T-helper 1 cell treated with Interleukin-12 subunit alpha and Interleukin-12 subunit beta and Interleukin-4 antibody, amounts not matched to agents 30 μg/mL and 1 μg/mL, for 36 hours (primary cell): ENCODE measurements at regions not wholly inside any gene's neighbourhood (a gene's known extent, or its start where the extent isn't known, plus 50 kb on each side); places are given as distances from the start of the nearest gene placed in this dataset.

Source experiments
- H3K27ac Mint-ChIP-seq: one replicate; pipeline ENCODE4 v1.8.0; 2021; ENCODE audit warnings: mild to moderate bottlenecking, mixed read lengths
- H3K27me3 Mint-ChIP-seq: one replicate; pipeline ENCODE4 v1.8.0; 2021; ENCODE audit warnings: low read depth, mixed read lengths
- H3K36me3 Mint-ChIP-seq: one replicate; pipeline ENCODE4 v1.8.0; 2021; ENCODE audit warnings: low read depth, mixed read lengths
- H3K4me1 Mint-ChIP-seq: one replicate; pipeline ENCODE4 v1.8.0; 2021; ENCODE audit warnings: low read depth, mixed read lengths
- H3K4me3 Mint-ChIP-seq: one replicate; pipeline ENCODE4 v1.8.0; 2021; ENCODE audit warnings: mild to moderate bottlenecking, moderate library complexity, mixed read lengths
- H3K9me3 Mint-ChIP-seq: one replicate; pipeline ENCODE4 v1.8.0; 2021; ENCODE audit warnings: mixed read lengths

GRCh38 chr11:45541693-45542434 lies 123.6 kb downstream of the CHST1 start:
- Mint-ChIP-seq H3K9me3 (no peaks in the 10 kb centered on the region), H3K36me3 (no peaks in the 10 kb centered on the region), H3K4me1 (no peaks in the 10 kb centered on the region), H3K4me3 (no peak overlapping the region), H3K27ac (no peak overlapping the region), H3K27me3 (no peaks in the 10 kb centered on the region)

- Mint-ChIP-seq H3K27ac (no peak overlapping the region), H3K9me3 (no peaks in the 10 kb centered on the region), H3K36me3 (no peaks in the 10 kb centered on the region), H3K4me3 (no peak overlapping the region), H3K27me3 (no peaks in the 10 kb centered on the region), H3K4me1 (no peaks in the 10 kb centered on the region)
Observed at GRCh38 chr11:45538939-45539338, 126.5 kb downstream of the CHST1 start.

- Mint-ChIP-seq H3K36me3 (no peaks in the 10 kb centered on the region), H3K4me3 (no peak overlapping the region), H3K27me3 (no peaks in the 10 kb centered on the region), H3K27ac (no peak overlapping the region), H3K9me3 (no peaks in the 10 kb centered on the region), H3K4me1 (no peaks in the 10 kb centered on the region)
Observed at GRCh38 chr11:45538363-45538762, 127.1 kb downstream of the CHST1 start.

- H3K27ac Mint-ChIP-seq, result no peak overlapping the region
- H3K4me3 Mint-ChIP-seq, result no peak overlapping the region
- H3K27me3 Mint-ChIP-seq, result no peaks in the 10 kb centered on the region
- no peaks in the 10 kb centered on the region for H3K36me3 Mint-ChIP-seq
- no peaks in the 10 kb centered on the region for H3K4me1 Mint-ChIP-seq
- no peaks in the 10 kb centered on the region for H3K9me3 Mint-ChIP-seq
Observed at GRCh38 chr11:45537614-45538013, 127.8 kb downstream of the CHST1 start.

- no peaks in the 10 kb centered on the region for H3K36me3 Mint-ChIP-seq
- no peak overlapping the region for H3K4me3 Mint-ChIP-seq
- H3K9me3 Mint-ChIP-seq, result no peaks in the 10 kb centered on the region
- H3K4me1 Mint-ChIP-seq, result no peaks in the 10 kb centered on the region
- no peak overlapping the region for H3K27ac Mint-ChIP-seq
- no peaks in the 10 kb centered on the region for H3K27me3 Mint-ChIP-seq
Observed at GRCh38 chr11:45535033-45535432, 130.4 kb downstream of the CHST1 start.

- no peaks in the 10 kb centered on the region for H3K27me3 Mint-ChIP-seq
- no peaks in the 10 kb centered on the region for H3K36me3 Mint-ChIP-seq
- no peaks in the 10 kb centered on the region for H3K9me3 Mint-ChIP-seq
- H3K27ac Mint-ChIP-seq, result no peak overlapping the region
- H3K4me3 Mint-ChIP-seq, result no peak overlapping the region
- H3K4me1 Mint-ChIP-seq, result no peaks in the 10 kb centered on the region
Observed at GRCh38 chr11:45534132-45534531, 131.3 kb downstream of the CHST1 start.

GRCh38 chr11:45532546-45532945 lies 132.9 kb downstream of the CHST1 start:
- H3K4me1 Mint-ChIP-seq, result peaks cover 6% of the 10 kb centered on the region

GRCh38 chr11:45530776-45531175 lies 134.6 kb downstream of the CHST1 start:
- H3K9me3 Mint-ChIP-seq, result no peaks in the 10 kb centered on the region
- peaks cover 9% of the 10 kb centered on the region for H3K4me1 Mint-ChIP-seq
- H3K27ac Mint-ChIP-seq, result no peak overlapping the region
- H3K27me3 Mint-ChIP-seq, result no peaks in the 10 kb centered on the region
- no peaks in the 10 kb centered on the region for H3K36me3 Mint-ChIP-seq
- no peak overlapping the region for H3K4me3 Mint-ChIP-seq

More at GRCh38 chr11:45532546-45532945, 132.9 kb downstream of the CHST1 start:
- Mint-ChIP-seq H3K27ac (no peak overlapping the region), H3K36me3 (no peaks in the 10 kb centered on the region), H3K9me3 (no peaks in the 10 kb centered on the region), H3K4me3 (no peak overlapping the region), H3K27me3 (no peaks in the 10 kb centered on the region)

GRCh38 chr11:45530111-45530510 lies 135.3 kb downstream of the CHST1 start:
- H3K9me3 Mint-ChIP-seq, result peaks cover under 1% of the 10 kb centered on the region
- no peak overlapping the region for H3K27ac Mint-ChIP-seq
- H3K27me3 Mint-ChIP-seq, result no peaks in the 10 kb centered on the region
- H3K4me1 Mint-ChIP-seq, result peaks cover 9% of the 10 kb centered on the region
- no peak overlapping the region for H3K4me3 Mint-ChIP-seq
- no peaks in the 10 kb centered on the region for H3K36me3 Mint-ChIP-seq

GRCh38 chr11:45528435-45528834 lies 137.0 kb downstream of the CHST1 start:
- H3K4me3 Mint-ChIP-seq, result no peak overlapping the region
- H3K4me1 Mint-ChIP-seq, result peaks cover 12% of the 10 kb centered on the region
- H3K9me3 Mint-ChIP-seq, result peaks cover 12% of the 10 kb centered on the region
- H3K27ac Mint-ChIP-seq, result peak overlapping the region; percentile 34
- H3K36me3 Mint-ChIP-seq, result no peaks in the 10 kb centered on the region
- H3K27me3 Mint-ChIP-seq, result no peaks in the 10 kb centered on the region

GRCh38 chr11:45527898-45528297 lies 137.5 kb downstream of the CHST1 start:
- Mint-ChIP-seq H3K27me3 (no peaks in the 10 kb centered on the region), H3K27ac (peak overlapping the region; percentile 34), H3K4me1 (peaks cover 12% of the 10 kb centered on the region), H3K36me3 (no peaks in the 10 kb centered on the region), H3K4me3 (no peak overlapping the region), H3K9me3 (peaks cover 12% of the 10 kb centered on the region)

- Mint-ChIP-seq H3K27me3 (no peaks in the 10 kb centered on the region), H3K4me1 (peaks cover 12% of the 10 kb centered on the region), H3K4me3 (no peak overlapping the region), H3K27ac (no peak overlapping the region), H3K36me3 (no peaks in the 10 kb centered on the region), H3K9me3 (peaks cover 17% of the 10 kb centered on the region)
Observed at GRCh38 chr11:45525393-45525792, 140.0 kb downstream of the CHST1 start.

GRCh38 chr11:45523760-45524159 lies 141.7 kb downstream of the CHST1 start:
- no peak overlapping the region for H3K27ac Mint-ChIP-seq
- peaks cover 17% of the 10 kb centered on the region for H3K9me3 Mint-ChIP-seq
- H3K4me1 Mint-ChIP-seq, result peaks cover 12% of the 10 kb centered on the region
- no peaks in the 10 kb centered on the region for H3K36me3 Mint-ChIP-seq
- no peak overlapping the region for H3K4me3 Mint-ChIP-seq
- no peaks in the 10 kb centered on the region for H3K27me3 Mint-ChIP-seq

GRCh38 chr11:45518833-45519535 lies 146.4 kb downstream of the CHST1 start:
- Mint-ChIP-seq H3K4me3 (no peak overlapping the region), H3K36me3 (no peaks in the 10 kb centered on the region), H3K4me1 (no peaks in the 10 kb centered on the region), H3K27ac (no peak overlapping the region), H3K9me3 (peaks cover 9% of the 10 kb centered on the region), H3K27me3 (no peaks in the 10 kb centered on the region)

GRCh38 chr11:45518141-45518832 lies 147.1 kb downstream of the CHST1 start:
- H3K27me3 Mint-ChIP-seq, result no peaks in the 10 kb centered on the region
- H3K36me3 Mint-ChIP-seq, result no peaks in the 10 kb centered on the region
- peaks cover 5% of the 10 kb centered on the region for H3K9me3 Mint-ChIP-seq
- H3K27ac Mint-ChIP-seq, result no peak overlapping the region
- no peaks in the 10 kb centered on the region for H3K4me1 Mint-ChIP-seq
- H3K4me3 Mint-ChIP-seq, result no peak overlapping the region
